ENCODE measurements at regions not wholly inside any gene's neighbourhood (a gene's known extent, or its start where the extent isn't known, plus 50 kb on each side); places are given as distances from the start of the nearest gene placed in this dataset.

DNA sequence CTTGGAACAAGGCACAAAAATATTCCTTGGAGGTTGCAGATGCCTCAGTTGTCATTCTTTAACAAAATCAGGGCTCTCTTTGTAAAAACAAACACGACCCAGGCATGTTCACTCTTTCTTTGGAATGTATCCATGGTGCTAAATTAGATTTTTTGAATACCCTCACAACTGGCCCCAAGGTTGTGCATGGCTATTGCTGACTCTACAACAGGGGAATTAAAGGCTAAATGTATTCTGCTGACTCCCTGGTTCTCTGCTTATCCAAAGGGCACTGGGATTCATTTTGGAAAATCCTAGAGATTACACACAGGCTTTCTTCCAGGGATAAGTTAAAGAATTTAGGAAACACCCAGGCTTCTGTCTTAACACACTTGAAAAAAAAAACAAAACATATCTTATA is 332.5 kb downstream of the WDR11 start:
- DNase-seq (ENCODE audit: low read depth): no peak

DNA sequence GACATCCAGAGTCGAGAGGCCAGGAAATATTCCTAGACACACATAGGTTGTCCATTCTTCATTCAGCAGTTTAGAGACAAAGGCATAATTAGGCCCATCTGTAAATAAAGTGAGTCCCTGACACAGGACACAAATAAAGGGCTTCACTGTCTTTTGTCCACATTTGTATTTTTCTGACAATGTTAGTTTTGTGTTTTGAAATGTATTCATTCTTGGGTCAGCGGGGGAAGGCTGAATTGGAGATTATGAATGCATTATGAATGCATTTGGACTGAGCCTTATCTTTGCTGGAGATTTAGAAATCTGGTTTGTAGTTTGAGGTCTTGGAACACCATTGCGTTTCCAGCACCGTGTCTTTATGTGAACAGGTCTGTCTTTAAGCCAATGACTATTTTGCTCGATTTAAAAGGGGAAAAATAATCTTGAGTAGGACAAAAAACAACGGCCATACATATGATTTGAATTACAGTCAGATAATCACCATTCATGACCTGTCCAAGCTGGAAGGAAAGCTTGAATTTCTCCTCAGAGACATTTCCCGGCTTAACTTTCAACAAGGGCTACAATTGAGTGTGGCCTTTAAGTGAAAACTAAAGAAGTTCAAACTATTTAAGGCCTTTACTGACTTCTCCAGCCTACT is 334.8 kb downstream of the WDR11 start:
- DNase-seq (ENCODE audit: low read depth): no peak

DNA sequence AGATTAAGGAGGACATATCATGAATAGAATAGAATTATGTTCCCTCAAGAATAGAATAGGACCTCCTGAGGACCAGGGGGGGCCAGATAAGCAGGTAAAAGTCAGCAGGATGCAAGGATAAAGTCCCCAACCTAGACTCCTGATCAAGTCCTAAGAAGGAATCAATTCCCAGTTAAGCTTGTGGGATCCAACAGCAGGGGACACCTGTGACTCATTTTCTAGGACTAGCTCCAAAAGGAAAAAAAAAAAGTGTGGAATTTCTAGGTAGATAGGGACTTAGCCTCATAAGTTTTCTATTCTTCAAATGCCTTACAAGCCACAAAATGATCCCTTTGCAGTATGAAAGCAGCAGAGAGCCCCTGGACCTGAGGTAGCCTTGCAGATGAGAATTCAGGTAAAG is 336.2 kb downstream of the WDR11 start:
- DNase-seq (ENCODE audit: low read depth): no peak

DNA sequence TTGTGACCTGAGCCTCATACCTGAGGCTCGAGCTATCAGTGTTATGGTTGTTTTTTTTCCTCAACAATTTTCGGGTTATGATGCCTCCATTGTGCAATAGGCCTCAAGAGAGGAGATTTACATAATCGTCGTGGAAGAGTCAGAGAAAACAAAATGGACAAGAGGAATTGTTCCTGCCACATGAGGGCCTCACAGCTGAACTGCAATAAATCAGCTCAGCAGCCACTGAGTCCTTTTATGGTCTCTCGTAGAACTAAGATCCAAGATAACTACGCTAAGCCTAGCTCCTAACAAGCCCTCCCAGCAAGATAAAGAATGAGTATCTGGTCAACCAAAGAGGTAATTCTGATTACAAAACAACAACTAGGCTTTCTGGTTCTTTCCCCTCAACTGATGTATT is 336.8 kb downstream of the WDR11 start:
- DNase-seq (ENCODE audit: low read depth): no peak

DNA sequence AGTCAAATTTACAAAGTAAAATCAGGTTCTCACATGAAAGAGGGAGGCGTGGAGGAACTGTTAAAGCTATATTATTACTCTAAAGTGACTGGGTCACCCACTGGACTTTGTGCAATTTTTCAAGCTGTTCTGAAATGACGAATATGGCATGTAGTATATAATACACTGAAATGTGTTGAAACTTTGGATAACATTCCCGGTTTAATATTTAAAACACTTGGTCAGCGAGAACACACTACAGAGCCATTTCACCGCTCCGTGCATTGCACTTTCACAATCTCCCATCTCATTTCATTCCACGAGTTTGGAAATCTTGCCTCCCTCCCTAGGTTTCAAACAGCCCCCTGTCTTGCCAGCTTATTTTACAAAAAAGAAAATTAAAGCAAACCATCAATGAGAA is 337.9 kb downstream of the WDR11 start:
- no peak for DNase-seq (ENCODE audit: low read depth)

DNA sequence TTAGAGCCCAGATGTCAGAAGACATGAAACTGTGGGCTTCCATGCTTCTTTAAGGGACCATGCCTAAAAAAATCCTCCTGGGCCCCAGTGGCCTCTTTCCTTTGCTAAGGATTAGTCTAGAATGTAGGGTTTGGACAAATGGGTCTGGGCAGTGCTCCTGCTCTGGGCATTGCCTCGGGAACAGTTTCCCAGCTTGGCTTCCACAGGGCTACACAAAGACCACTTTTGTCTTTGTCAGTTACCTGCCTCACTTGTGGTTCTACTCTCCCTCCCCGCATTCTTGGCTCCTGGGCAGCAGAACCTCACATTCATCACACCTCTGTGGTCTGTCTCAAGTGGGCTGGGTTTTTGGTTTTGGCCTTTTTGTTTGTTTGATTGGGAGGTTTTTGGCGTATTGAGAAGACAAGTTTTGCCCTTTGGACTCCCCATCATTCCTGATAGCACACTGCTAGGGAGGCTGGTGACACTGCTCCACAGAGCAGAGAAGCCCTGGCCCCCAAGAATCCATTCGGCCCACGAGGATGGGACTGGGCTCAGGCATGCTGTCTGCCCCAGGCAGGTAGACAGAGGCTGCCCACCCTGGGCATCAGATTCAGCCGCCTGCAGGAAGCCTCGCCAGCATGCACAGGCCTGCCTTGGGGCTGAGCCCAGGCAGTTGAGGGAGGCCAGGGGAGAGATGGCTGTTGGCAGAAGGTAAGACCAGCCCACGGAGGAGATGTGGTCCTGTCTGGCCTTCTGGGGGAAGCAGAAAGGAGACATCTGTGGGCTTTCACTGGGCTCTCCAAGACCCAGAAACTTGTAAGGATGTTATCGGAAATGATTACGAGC is 343.7 kb downstream of the WDR11 start:
- DNase-seq (ENCODE audit: low read depth): no peak

DNA sequence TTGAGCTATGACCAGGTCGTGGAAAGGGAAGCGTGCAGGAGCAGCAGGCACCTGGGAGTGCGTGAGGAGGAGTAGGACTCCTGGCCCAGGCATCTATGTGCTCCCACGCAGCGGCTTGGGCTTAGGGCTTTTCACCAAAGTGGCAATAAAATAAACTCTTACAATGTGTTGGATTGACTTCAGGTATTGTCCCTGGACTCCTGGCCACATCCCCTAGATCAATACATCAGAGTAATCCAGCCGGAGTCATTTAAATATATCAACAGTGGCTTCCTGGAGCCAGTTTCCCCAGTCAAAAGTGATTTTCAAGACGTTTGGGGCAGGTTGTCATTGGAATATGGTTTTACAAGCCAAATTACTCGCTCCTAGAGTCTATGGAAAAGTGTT is 344.4 kb downstream of the WDR11 start:
- DNase-seq (ENCODE audit: low read depth): no peak

DNA sequence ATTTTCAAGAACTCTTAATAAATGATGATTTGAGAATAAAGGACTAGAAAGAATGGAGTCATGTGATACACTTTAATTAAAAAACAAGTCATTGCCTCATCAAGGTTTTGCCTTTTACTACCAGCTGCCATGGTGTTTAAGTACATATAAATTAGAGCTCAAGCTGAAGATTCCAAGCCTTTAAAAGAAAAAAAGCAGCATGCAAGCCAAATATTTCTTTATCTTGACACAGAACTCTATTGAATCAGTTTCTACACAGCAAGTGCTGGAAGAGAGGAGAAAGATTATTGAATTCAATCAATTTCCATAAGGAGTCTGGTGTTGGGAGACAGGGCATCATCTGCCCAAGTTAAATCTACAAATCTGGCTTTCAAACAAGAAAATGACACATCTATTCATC is 347.9 kb downstream of the WDR11 start:
- no peak for DNase-seq (ENCODE audit: low read depth)

DNA sequence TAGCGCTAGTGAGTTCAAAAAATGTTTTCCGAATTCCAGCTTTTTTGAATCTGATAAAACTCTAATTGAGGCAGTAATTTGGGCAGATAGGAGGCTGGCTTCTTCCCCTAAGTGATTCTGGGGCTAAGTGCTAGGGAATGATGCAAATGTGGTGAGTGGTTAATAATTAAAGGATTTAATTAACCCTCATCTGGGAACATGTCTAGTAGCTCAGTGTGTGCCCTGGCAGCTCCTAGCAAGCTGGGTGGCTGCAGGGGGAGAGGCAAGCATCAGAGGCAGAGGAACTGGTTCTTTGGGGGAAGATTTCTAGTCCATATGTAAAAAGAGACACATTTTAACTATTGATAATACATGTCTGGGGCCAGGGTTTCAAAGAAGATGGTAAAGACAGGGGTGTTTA is 354.5 kb downstream of the WDR11 start:
- no peak for DNase-seq (ENCODE audit: low read depth)

DNA sequence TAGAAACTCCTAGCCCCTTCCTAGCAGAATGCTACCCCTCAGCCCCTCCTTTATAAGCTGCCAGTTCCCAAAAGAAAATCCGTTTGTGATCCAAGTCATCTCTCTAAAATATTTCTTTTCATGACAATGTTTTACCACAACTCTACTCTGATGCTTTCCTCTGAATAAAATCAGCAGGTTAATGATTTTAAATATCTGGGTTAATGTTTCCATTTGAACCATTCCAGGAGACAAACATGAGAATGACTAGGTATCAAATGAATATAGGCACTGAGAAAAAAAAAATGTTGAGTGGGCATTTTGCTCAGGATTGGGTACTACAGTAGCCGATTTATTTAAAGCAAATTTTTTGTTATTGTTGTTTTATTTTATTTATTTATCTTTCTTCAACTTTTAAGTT is 360.3 kb downstream of the WDR11 start:
- no peak for DNase-seq (ENCODE audit: low read depth)

DNA sequence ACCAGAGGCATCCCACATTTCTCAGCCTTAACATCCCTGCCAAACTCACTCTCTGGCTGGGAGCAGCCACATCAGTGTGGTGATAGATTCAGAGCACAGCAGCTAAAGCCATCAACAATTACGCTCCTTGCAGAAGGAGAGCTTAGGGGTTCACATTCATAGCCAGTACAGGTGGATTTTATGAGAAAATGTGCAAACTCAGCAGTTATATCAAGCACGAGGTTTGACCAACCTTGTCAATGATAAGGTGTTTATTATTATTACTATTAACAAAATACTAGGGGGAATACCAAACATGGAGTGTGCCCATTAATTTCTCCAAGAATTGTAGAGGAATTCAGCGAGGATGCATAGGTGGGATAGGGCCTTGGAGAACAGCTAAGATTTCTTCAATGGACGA is 362.3 kb downstream of the WDR11 start:
- no peak for DNase-seq (ENCODE audit: low read depth)

DNA sequence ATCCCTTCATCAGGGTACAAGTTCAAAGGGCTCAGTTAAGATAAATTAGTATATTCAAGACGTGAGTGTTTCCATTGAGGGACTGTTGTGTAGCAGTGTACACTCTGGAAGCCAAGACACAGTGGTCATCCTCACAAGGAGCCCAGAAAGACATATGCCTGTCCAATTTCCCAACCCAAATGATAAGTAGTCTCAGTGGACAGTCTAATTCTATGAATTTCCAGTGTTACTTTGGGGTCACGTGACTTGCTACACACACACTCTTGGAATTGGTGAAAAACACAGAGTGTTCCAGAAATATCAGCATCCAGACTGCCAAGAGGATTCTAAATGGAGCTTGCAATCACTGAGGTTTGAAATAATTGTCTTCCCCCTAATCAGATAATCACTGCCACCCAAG is 365.1 kb downstream of the WDR11 start:
- DNase-seq (ENCODE audit: low read depth): no peak

DNA sequence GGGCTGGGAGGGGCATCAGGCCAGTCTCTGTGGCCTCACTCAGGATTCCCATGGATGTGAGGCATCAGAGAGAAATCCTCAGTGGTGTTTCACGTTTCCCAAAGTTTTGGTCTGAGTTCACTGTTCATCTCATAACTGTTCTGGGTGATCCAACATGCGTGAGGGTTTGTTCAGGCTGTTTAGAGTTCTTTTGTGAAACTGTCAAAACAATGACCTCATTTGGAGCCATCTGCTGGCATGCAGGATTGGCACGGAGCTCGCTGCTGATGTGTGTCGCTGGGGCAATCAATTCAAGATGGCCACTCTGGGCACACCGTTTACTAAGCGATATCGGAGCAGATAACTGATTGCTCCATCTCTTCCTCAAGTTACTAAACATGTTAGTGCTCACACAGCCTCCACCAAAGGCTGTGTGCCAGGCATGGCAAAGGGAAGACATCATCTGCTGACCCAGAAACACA is 365.6 kb downstream of the WDR11 start:
- no peak for DNase-seq (ENCODE audit: low read depth)

DNA sequence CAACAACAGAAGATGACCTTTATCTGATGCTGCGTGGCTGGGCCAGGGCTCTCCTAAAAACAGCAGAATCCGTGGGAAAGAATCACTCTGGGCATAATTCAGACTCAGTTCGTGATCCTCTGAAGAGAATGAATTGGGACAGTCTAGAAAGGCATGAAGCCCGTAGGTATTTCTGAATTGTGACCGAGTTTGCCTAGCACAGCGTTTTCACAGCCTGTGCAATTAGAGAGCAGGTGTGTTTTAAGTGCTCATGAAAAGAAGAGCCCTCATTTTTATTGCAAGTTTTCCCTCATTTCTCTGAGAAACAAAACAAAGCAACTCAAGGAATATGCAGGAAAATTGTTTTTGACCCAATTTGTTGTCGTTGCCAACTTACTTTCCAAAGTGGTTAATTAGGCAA is 366.2 kb downstream of the WDR11 start:
- DNase-seq (ENCODE audit: low read depth): no peak

DNA sequence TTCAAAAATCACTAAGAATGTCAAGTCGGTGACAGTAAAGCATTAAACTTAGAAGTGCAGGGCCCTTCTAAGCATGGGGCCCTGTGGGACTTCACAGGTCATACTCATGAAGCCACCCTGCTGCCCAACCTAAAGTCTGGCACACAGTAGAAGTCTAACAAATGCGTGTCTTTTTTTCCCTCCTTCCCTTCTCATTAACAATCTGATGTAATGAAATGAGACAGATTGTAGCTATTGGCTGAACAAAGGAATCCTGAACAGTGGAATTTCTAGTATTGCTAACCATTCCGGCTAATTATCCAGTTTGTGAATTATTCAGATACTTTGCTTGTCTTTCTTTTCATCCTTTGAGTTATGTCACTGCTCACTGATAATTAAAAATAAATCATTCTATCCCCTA is 369.9 kb downstream of the WDR11 start:
- no peak for DNase-seq (ENCODE audit: low read depth)

DNA sequence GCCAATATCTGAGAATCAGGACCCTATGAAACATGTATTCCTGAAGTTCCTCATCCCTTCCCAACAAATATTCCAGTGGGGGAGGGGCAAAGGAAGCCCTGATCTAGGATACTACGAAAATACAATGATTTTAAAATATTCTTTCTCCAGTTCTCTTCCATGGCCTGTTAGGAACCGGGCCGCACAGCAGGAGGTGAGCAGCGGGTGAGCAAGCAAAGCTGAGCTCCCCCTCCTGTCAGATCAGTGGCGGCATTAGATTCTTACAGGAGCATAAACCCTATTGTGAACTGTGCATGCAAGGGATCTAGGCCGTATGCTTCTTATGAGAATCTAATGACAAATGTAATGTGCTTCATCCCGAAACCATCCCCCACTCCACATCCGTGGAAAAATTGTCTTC is 370.8 kb downstream of the WDR11 start:
- DNase-seq (ENCODE audit: low read depth): no peak

DNA sequence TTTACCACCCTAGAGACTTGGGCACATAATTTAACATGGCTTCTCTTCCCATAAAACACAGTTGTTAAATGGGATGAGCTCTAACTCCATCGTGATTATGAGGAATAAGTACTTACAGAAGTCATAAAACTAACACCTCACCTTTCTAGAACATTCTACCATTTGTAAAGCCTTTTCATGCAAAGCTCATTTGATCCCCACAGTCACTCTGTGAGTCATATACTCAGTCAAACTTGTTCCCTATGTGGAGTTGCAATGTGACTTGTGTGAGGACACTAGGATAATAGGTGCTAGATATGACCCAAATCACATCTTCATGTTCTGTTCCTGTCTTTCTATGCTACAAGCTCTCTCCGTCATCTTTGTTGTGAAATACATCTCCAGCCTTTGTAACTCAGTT is 371.7 kb downstream of the WDR11 start:
- no peak for DNase-seq (ENCODE audit: low read depth)

DNA sequence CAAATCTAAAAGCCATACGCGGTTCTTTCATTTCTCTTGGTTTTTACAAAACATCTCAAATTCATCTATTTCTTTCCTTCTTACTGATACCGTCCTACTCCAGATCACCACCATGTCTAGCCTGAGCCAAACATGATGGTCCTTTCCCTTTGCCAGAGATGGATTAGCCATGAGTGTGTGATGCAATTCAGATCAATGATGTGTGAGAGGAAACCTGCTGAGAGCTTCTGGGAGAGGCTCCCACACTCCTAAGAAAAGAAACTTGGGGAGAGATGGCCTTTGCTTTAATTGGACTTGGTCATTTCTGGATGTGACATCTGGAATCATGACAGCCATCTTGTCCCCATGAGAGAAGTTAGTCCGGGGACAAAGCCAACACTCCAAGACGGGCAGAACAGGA is 367.2 kb downstream of the FGFR2 start:
- no peak for DNase-seq (ENCODE audit: low read depth)

DNA sequence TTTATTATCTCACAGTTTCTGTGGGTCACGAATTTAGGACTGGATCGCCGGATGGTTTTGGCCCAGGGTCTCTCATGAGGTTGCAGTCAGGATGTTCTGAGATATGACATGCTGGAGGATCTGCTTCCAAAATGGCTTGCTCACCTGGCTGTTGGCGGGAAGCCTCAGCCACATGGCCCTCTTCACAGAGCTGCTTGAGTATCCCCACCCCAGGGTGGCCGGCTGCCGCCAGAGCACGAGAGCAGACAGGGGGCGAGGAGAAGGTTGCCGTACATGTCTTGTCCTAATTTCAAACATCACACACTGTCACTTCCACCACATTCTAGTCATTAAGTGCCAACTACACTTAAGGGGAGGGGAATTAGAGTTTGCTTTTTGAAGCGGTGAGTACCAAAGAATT is 365.8 kb downstream of the FGFR2 start:
- no peak for DNase-seq (ENCODE audit: low read depth)

DNA sequence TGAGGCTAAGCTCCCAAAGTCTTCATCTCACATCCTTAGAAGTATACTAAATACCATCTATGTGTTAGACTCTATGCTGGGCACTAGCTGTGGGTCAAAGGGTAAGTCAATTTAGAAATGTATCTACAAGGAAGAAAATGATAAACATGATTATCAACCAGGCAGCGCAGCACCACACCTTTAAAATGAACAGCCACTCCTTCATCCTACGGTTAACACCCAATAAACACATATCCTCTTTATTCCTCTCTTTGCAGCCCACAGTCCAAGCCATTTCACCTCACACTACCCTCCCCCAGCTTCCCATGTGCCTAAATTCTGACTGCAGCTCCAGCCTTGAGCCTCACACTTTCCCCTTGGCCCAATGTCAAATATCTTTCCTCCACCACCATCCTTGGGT is 362.6 kb downstream of the FGFR2 start:
- no peak for DNase-seq (ENCODE audit: low read depth)

DNA sequence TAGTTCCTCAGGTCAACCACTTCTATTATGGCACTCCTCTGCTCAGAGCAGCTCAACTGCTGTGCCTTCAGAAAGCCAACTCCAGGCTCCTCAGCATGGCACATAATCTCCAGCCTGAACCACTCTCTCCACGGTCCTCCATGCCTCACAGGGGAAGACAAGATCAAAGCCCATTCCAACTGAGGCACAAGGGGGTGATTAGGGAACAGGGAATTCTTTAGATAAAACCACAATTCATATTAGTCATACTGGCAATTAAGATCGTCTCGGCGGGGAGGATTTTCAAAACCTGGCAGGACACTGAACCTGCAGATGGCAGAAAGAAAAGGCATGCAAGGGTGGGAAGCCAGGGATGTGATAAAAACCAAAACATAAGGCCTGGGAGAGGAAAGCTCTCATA is 361.6 kb downstream of the FGFR2 start:
- no peak for DNase-seq (ENCODE audit: low read depth)

DNA sequence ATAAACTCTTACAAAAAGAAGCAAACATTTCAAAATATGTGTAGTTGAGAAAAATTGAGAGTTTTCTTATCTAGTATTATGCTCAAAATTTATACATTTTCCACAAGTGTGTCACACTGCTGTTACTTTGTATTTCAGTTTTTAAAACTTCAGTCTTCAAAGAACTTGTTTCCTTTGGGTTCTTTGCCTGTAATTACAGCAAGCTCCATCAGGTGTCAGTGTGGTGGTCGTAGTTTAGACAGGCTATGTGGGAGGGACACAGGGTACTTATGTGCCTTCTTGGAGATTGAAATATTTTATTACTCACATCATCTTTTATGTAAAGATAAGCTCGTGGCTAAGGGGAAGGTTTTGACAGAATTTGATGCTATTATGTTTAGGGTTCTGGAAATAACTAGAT is 360.5 kb downstream of the FGFR2 start:
- DNase-seq (ENCODE audit: low read depth): no peak

DNA sequence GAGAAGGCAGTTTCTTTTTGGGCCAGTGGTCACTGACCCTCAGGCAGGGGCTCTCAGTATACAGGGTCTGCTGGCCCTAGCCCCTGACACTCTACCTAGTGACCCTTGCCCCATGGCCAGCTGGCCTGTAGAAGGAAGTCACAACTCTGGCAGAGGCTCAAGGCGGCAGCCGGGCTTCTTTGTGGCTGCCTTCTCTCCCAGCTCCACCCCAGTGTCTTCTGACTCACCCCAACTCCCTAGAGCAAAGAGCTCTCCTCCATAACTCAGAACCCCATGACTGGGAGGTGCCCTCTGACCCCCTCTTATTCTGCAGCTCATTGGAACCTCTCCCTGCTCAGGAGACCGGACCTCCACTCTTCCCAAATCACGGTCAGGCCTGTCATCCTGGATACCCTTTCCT is 358.2 kb downstream of the FGFR2 start:
- no peak for DNase-seq (ENCODE audit: low read depth)

DNA sequence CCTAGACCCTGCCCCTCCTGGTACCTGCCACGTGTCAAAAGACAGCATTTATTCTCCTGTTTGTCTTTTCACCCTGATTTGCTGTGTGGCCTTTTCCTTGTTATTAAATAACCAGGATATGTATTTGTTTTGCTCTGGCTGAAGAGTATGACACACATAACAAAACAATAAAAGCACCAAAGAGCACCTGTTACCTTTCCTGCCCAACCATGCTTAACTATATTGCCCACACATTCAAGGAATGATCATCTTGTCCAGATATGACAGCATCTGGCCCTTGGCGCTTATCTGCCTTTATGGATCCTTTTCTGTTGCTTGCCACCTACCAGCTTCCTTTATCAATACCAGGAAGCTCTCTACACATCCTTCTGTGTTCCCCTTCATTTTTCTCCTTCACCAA is 357.7 kb downstream of the FGFR2 start:
- no peak for DNase-seq (ENCODE audit: low read depth)

All from activated T-cell treated with anti-CD3 and anti-CD28 coated beads for 24 hours (primary cell).